ENCODE measurements at regions not wholly inside any gene's neighbourhood (a gene's known extent, or its start where the extent isn't known, plus 50 kb on each side); places are given as distances from the start of the nearest gene placed in this dataset.

GRCh38 chr1:57934745-57935144 lies 510.9 kb upstream of the DAB1 start:
- TF ChIP-seq CTCF (IDR thresholded peaks at IDR 0.05), result no peak
- TF ChIP-seq EZH2 (IDR thresholded peaks at IDR 0.05; ENCODE audit: borderline replicate concordance, insufficient read depth, low read depth, low read length, poor library complexity, severe bottlenecking), result no peak
